Muscle of leg (tissue), 3 donors: ENCODE measurements at regions not wholly inside any gene's neighbourhood (a gene's known extent, or its start where the extent isn't known, plus 50 kb on each side); places are given as distances from the start of the nearest gene placed in this dataset.

ENCODE experiments used
- DNase-seq: peaks from one replicate; pipeline ENCODE4 v3.0.0; 2013
- H3K27ac ChIP-seq: one replicate; pipeline ENCODE4 v1.5.1; 2013; ENCODE audit warnings: mild to moderate bottlenecking, low read length, control low read depth
- H3K27me3 ChIP-seq: one replicate; pipeline ENCODE4 v1.6.1; 2013; ENCODE audit warnings: low read length; ENCODE audit not compliant: control insufficient read depth, insufficient read depth
- H3K36me3 ChIP-seq: one replicate; pipeline ENCODE4 v1.6.1; 2013; ENCODE audit warnings: low read length; ENCODE audit not compliant: control insufficient read depth, insufficient read depth
- H3K4me1 ChIP-seq: one replicate; pipeline ENCODE4 v1.6.1; 2013; ENCODE audit warnings: low read length; ENCODE audit not compliant: control insufficient read depth, insufficient read depth
- H3K4me3 ChIP-seq: one replicate; pipeline ENCODE4 v1.5.1; 2013; ENCODE audit warnings: low read length, control low read depth
- H3K9me3 ChIP-seq: replicated peaks from 2 replicates; pipeline ENCODE4 v1.6.1; 2013; ENCODE audit warnings: low read depth, low read length; ENCODE audit not compliant: control insufficient read depth
- WGBS: methylation state at CpG from one replicate; pipeline ENCODE4 v1.1.5; 2013; ENCODE audit warnings: missing lambda C conversion rate; ENCODE audit not compliant: insufficient coverage; 5-methylcytosine and 5-hydroxymethylcytosine counted together

- no peak for DNase-seq
- H3K27me3 ChIP-seq: no peaks in the 10 kb centered on the region
- WGBS: 85% methylated on average over 15 of the region's 16 CpGs
- H3K27ac ChIP-seq: no peak overlapping the region
- no peak overlapping the region for H3K4me3 ChIP-seq
- no peaks in the 10 kb centered on the region for H3K9me3 ChIP-seq
- H3K36me3 ChIP-seq: no peaks in the 10 kb centered on the region
- peaks cover 81% of the 10 kb centered on the region for H3K4me1 ChIP-seq
Observed at GRCh38 chr2:20540587-20541293, 93.9 kb downstream of the RHOB start.

- Histone ChIP-seq H3K36me3 (no peaks in the 10 kb centered on the region), H3K4me3 (no peak overlapping the region), H3K9me3 (no peaks in the 10 kb centered on the region), H3K27me3 (no peaks in the 10 kb centered on the region), H3K27ac (no peak overlapping the region), H3K4me1 (peaks cover 81% of the 10 kb centered on the region)
- DNase-seq: no peak
- WGBS: 81% methylated on average over 7 of the region's 7 CpGs
Observed at GRCh38 chr2:20541294-20541640, 94.4 kb downstream of the RHOB start.

- Histone ChIP-seq H3K4me3 (no peak overlapping the region), H3K4me1 (peaks cover 78% of the 10 kb centered on the region), H3K27ac (no peak overlapping the region), H3K9me3 (no peaks in the 10 kb centered on the region), H3K36me3 (no peaks in the 10 kb centered on the region), H3K27me3 (no peaks in the 10 kb centered on the region)
- no peak for DNase-seq
- 94% methylated on average over 5 of the region's 5 CpGs for WGBS
Observed at GRCh38 chr2:20541651-20542050, 94.8 kb downstream of the RHOB start.

- 93% methylated on average over 13 of the region's 13 CpGs for WGBS
- no peaks in the 10 kb centered on the region for H3K27me3 ChIP-seq
- H3K9me3 ChIP-seq: no peaks in the 10 kb centered on the region
- peak overlapping the region; percentile 76 for H3K27ac ChIP-seq
- H3K4me3 ChIP-seq: no peak overlapping the region
- H3K4me1 ChIP-seq: peaks cover 72% of the 10 kb centered on the region
- H3K36me3 ChIP-seq: no peaks in the 10 kb centered on the region
- no peak for DNase-seq
Observed at GRCh38 chr2:20542269-20542668, 95.4 kb downstream of the RHOB start.

- Histone ChIP-seq H3K36me3 (no peaks in the 10 kb centered on the region), H3K9me3 (no peaks in the 10 kb centered on the region), H3K27me3 (no peaks in the 10 kb centered on the region), H3K4me3 (no peak overlapping the region), H3K4me1 (peaks cover 66% of the 10 kb centered on the region), H3K27ac (peak overlapping the region; percentile 76)
- DNase-seq: peak; percentile 80
- WGBS: 36% methylated on average over 10 of the region's 13 CpGs
Observed at GRCh38 chr2:20542746-20543468, 96.0 kb downstream of the RHOB start.

GRCh38 chr2:20543469-20544152 lies 96.7 kb downstream of the RHOB start:
- H3K36me3 ChIP-seq: no peaks in the 10 kb centered on the region
- H3K9me3 ChIP-seq: no peaks in the 10 kb centered on the region
- peak overlapping the region; percentile 83 for H3K27ac ChIP-seq
- no peak overlapping the region for H3K4me3 ChIP-seq
- WGBS: 57% methylated on average over 3 of the region's 9 CpGs
- no peaks in the 10 kb centered on the region for H3K27me3 ChIP-seq
- peak; percentile 89 for DNase-seq
- H3K4me1 ChIP-seq: peaks cover 59% of the 10 kb centered on the region

GRCh38 chr2:20544153-20544747 lies 97.4 kb downstream of the RHOB start:
- Histone ChIP-seq H3K27ac (peak overlapping the region; percentile 83), H3K4me1 (peaks cover 52% of the 10 kb centered on the region), H3K36me3 (no peaks in the 10 kb centered on the region), H3K4me3 (no peak overlapping the region), H3K27me3 (no peaks in the 10 kb centered on the region), H3K9me3 (no peaks in the 10 kb centered on the region)
- 59% methylated on average over 7 of the region's 8 CpGs for WGBS
- peak; percentile 78 for DNase-seq

- Histone ChIP-seq H3K27me3 (no peaks in the 10 kb centered on the region), H3K27ac (no peak overlapping the region), H3K4me1 (peaks cover 33% of the 10 kb centered on the region), H3K36me3 (no peaks in the 10 kb centered on the region), H3K9me3 (no peaks in the 10 kb centered on the region), H3K4me3 (no peak overlapping the region)
- WGBS: 78% methylated on average over 5 of the region's 9 CpGs
- DNase-seq: no peak
Observed at GRCh38 chr2:20549144-20549543, 101.8 kb downstream of the HS1BP3 start.

GRCh38 chr2:20549691-20550348 lies 101.1 kb downstream of the HS1BP3 start:
- H3K27ac ChIP-seq: no peak overlapping the region
- no CpG with 5 or more reads among the region's 1 CpG for WGBS

More at GRCh38 chr2:20549691-20550348, 101.1 kb downstream of the HS1BP3 start:
- no peak overlapping the region for H3K4me3 ChIP-seq
- DNase-seq: no peak
- H3K27me3 ChIP-seq: no peaks in the 10 kb centered on the region
- H3K9me3 ChIP-seq: no peaks in the 10 kb centered on the region
- H3K4me1 ChIP-seq: peaks cover 29% of the 10 kb centered on the region
- no peaks in the 10 kb centered on the region for H3K36me3 ChIP-seq
